HL-60 (cell line): ENCODE measurements at regions not wholly inside any gene's neighbourhood (a gene's known extent, or its start where the extent isn't known, plus 50 kb on each side); places are given as distances from the start of the nearest gene placed in this dataset.

Experiments
- CTCF ChIP-seq: IDR thresholded peaks from one replicate; pipeline ENCODE4 v1.5.1; 2011; ENCODE audit warnings: low read length, control low read depth, inconsistent platforms; ENCODE audit not compliant: insufficient read depth
- POLR2AphosphoS5 ChIP-seq: IDR thresholded peaks from 2 replicates; pipeline ENCODE4 v1.6.1; 2012; ENCODE audit warnings: low read depth
- REST ChIP-seq: IDR thresholded peaks from 2 replicates; pipeline ENCODE4 v1.6.1; 2012; ENCODE audit warnings: low read depth; ENCODE audit not compliant: insufficient replicate concordance

DNA sequence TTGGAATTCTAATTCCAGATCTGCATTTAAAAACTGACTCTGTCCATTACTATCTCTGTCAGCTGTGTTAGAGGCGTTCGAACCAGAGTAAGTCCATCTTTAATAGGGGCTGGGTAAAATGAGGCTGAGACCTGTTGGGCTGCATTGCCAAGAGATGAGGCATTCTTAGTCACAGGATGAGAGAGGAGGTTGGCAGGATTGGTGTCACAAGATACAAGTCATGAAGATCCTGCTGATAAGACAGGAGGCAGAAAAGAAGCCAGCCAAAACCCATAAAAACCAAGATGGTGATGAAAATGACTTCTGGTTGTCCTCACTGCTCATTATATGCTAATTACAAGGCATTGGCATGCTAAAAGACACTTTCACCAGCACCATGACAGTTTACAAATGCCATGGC, 356.3 kb upstream of the ISX start:
- no peak for TF ChIP-seq CTCF
- no peak for TF ChIP-seq REST
- no peak for TF ChIP-seq POLR2AphosphoS5
